WI38 (cell line): ENCODE measurements at regions not wholly inside any gene's neighbourhood (a gene's known extent, or its start where the extent isn't known, plus 50 kb on each side); places are given as distances from the start of the nearest gene placed in this dataset.

Experiments
- H3K4me3 ChIP-seq: 2 replicates; pipeline ENCODE4 v1.5.1; 2011; ENCODE audit warnings: low read depth, mild to moderate bottlenecking, control low read depth, low read length
- TF ChIP-seq, protein P1 (sequence below): IDR thresholded peaks from 2 replicates; pipeline ENCODE4 v1.5.1; 2012; ENCODE audit warnings: low read depth, mild to moderate bottlenecking, control low read depth, low read length

DNA sequence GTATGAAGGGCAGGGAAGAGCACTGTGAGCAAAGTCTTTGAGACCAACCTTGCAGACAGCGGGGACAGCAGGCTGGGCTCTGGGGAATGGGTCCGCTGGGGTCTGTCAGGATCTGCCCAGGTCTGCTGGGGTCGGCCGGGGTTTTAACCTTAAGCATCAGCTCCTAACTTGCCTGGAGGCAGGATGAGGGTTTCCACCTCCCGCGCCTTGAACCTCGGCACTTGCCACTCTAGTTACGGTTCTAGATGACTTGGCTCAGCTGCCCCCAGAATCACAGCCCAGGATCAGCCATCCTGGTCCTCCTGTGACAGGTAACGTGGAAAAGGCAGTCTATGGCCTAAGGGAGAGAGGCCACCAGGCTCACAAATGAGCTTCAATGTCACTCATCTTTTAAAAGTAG is 50.4 kb upstream of the CACUL1 start:
- TF ChIP-seq, protein P1, sequence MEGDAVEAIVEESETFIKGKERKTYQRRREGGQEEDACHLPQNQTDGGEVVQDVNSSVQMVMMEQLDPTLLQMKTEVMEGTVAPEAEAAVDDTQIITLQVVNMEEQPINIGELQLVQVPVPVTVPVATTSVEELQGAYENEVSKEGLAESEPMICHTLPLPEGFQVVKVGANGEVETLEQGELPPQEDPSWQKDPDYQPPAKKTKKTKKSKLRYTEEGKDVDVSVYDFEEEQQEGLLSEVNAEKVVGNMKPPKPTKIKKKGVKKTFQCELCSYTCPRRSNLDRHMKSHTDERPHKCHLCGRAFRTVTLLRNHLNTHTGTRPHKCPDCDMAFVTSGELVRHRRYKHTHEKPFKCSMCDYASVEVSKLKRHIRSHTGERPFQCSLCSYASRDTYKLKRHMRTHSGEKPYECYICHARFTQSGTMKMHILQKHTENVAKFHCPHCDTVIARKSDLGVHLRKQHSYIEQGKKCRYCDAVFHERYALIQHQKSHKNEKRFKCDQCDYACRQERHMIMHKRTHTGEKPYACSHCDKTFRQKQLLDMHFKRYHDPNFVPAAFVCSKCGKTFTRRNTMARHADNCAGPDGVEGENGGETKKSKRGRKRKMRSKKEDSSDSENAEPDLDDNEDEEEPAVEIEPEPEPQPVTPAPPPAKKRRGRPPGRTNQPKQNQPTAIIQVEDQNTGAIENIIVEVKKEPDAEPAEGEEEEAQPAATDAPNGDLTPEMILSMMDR = no peak

DNA sequence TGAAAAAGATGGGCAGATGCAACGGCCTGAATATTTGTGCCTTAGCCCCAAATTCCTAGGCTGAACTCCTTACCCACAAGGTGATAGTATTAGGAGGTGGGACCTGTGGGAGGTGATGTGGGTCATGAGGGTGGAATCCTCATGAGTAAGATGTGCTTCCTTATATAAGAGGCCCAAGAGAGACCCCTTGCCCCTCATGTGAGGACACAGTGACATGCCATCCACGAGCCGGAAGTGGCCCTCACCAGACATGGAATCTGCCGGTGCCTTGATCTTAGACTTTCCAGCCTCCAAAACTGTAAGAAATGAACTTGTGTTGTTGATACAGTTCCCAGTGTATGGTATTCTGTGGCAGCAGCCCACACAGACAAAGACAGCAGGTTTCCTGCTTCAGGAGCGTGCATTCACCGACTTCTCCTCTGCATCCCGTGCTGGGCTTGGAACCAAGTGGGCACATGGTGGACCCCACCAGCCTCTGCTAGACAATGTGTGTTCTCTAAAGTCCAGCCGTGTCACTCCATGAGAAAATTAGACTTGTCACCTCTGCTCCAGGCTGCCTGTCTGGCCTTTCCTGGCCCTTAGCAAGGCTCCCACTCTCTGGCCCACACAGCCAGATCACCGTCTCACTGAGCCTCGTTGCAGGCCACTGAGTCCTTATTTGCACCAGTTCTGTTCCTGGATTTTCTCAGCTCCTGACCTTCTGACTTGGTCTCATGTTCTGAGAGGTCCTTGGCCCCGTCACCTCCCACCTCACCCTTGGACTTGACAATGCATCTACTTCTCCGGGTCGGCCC is 52.9 kb upstream of the CACUL1 start:
- H3K4me3 ChIP-seq = no peak overlapping the region
- TF ChIP-seq, protein P1 = no peak

More for the DNA sequence above, 50.4 kb upstream of the CACUL1 start:
- H3K4me3 ChIP-seq = no peak overlapping the region

DNA sequence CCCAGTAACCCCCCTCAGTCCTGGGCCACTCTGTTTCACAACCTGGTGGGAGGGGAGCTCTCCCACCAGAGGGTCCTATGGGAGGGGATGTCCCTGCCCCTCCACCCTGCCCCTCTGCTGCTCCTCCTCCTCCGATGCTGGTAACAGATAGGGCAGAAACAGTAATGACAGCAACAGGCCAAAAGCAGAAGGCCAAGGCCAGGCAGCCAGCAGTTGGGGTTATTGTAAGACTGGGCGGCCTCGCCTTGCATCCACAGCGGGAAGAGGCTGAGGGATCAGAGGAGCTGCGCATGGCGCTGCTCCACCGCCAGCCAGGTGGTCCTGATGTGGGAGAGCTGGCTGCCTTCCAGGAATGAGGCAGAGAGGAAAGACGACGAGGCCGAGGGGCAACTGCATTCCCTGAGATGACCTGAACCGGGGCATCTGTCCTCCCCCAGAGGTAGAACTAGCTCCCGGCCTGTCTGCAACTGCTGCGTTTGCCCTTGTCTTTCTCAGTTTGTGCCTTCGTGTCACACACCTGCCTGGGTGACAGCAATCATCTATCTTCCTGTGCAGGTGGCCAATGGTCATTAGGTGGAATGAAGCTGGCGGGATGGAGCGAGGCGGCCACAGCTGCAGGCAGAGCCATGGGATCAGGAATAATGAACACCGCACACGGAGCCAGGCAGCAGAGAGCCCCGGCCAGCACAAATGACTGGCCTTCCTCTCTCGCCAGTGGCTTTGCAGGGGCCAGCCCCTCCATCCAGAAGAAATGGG is 54.0 kb upstream of the CACUL1 start:
- TF ChIP-seq, protein P1 = no peak
- H3K4me3 ChIP-seq = no peak overlapping the region

GRCh38 chr10:118809357-118810220 is 54.8 kb upstream of the CACUL1 start:
- TF ChIP-seq, protein P1 = no peak
- H3K4me3 ChIP-seq = no peak overlapping the region

DNA sequence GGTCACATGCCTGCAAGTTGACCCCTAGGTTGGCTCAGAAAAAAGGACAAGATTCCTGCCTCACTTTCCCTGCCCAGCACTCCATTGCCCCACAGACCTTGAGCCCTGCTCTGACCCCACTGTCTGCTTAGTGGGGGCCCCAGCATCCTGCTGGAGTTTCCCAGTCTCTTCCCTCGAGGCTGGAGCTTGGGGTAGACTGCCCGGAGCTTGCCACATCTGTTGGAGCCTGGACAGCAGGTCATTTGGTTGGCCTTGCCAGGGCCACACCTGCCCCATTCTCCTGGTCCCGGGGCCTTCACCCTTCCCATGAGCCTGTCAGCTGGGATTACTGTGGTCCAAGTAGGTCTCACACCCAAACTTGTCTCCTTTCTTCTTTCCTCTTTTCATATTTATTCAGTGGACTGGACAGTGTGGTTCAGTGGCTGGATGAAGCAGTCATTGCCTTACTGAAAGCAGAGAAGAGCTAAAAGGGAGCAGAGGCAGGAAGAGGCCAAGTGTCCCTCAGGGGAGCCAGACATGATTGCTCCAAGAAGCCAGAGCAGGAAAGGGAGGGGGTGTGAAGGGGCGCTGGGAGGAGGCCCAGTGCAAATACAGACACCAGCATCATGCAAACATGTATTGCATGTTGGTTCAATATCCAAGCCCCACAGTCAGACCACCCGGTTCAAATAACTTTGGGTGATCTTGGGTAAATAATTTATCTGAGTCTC is 56.2 kb upstream of the CACUL1 start:
- TF ChIP-seq, protein P1 = no peak
- H3K4me3 ChIP-seq = no peak overlapping the region

GRCh38 chr10:118811675-118812392 is 57.1 kb upstream of the CACUL1 start:
- TF ChIP-seq, protein P1 = no peak
- H3K4me3 ChIP-seq = no peak overlapping the region
